HG02938 (cell line): ENCODE measurements at regions not wholly inside any gene's neighbourhood (a gene's known extent, or its start where the extent isn't known, plus 50 kb on each side); places are given as distances from the start of the nearest gene placed in this dataset.

Source experiments
- ATAC-seq: cut with Tn5 transposase; IDR thresholded peaks from one replicate; pipeline ENCODE4 v1.9.1; 2021; ENCODE audit warnings: mild to moderate bottlenecking, moderate library complexity; ENCODE audit not compliant: unreplicated experiment

GRCh38 chr17:69819316-69820087, 255.5 kb upstream of the KCNJ16 start:
- no peak for ATAC-seq

- no peak for ATAC-seq
Measured at GRCh38 chr17:69820876-69821473, 254.1 kb upstream of the KCNJ16 start.

- no peak for ATAC-seq
Measured at GRCh38 chr17:69822314-69822875, 252.6 kb upstream of the KCNJ16 start.

DNA sequence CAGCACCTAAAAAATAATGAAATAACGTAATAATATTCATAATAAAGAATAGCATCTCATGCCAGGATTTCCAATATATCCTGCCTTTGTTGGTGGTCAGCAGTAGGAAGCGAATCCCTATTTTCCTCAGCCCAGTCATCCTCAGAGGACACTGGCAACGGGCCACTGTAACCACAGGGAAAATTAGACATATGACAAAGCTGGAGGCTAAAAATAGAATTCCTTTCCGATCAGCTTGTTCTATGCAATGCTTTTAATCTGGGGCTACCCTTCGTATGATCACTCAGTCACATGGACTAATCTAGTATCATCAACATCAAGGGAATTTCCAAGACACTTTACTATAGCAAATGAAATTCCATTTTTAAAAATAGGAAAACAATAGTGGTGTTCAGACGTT, 246.9 kb upstream of the KCNJ16 start:
- no peak for ATAC-seq

- ATAC-seq, result no peak
Measured at GRCh38 chr17:69834494-69834893, 240.5 kb upstream of the KCNJ16 start.

DNA sequence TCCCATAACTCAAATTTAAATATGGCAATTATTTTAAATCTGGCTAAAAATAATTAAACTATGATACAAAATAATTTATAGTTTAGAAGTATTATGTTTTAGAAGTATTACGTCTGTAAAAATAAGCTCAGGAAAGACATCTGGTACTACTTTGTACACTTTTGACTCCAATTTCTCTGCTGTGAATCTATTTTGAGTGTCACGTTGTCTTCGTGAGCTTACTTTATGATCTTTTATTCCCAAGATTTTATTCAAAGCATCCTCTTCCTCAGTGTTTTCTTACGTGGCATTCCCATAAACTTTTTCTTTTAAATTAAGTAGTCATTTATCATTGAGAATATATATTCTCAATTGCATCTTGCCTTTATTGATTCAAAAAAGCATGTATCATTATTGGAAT, 223.3 kb upstream of the KCNJ16 start:
- no peak for ATAC-seq

- ATAC-seq, result no peak
Measured at GRCh38 chr17:69853541-69854224, 221.3 kb upstream of the KCNJ16 start.

DNA sequence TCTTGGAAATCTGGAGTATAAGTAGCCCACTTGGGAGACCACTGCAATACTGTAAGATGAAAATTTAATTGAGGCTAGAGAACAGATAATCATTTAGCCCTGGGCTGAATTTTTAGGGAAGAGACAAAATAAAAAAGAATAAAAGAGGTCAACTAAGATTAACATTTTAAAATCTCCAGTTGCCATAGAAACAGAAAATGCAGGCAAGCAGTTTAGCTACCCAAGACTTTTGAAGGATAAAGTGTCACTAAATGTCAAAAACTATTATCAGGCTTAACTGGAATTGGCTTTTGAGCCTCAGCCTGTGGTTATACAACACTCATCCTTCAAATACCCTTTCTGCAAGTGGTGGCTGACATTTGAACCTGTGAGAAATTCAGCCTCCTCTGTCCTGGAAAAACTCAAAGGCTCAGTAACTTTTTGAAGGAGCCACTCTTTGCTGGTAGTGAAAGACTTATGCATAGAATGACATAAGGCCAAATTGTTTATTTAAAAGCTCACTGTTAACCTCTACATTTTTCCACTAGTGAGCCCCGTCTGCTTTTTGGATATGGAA, 220.7 kb upstream of the KCNJ16 start:
- no peak for ATAC-seq

DNA sequence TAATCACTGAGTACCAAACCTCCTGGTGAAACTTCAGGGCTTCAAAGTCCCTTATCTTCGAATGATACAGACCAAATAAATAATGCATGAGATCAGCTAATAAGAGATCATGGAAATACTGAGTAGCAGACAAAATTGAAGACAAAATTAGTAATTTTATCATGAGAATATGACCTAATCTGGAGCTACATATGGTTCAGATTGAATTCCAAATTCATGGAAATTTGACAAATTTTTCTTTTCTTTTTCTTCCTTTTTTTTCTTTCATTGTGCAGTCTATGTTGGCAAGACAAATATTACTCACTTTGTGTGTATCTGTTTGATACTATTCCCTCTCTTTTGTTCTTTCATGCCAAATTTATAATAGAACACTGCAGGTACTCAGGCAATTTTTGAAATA, 218.1 kb upstream of the KCNJ16 start:
- ATAC-seq, result no peak

DNA sequence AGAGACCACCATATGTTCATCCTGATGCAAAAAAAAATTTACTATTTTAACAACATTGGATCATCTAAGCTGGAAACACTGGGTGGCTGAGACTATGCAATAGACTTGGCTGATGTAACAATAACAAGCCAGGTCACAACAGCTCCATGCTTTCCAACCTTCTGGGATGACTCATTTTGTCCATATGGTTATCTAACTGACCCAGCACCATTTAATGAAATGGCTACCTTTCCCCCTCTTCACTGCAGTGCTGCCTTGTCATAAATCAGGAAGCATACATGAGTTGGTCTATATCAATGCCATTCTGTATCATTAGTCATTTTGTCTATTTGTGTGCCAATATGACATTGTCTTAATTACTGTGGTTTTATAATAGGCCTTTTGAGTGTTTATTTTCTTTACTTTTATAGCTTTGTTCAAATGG, 217.6 kb upstream of the KCNJ16 start:
- no peak for ATAC-seq

- no peak for ATAC-seq
Measured at GRCh38 chr17:69858460-69858859, 216.6 kb upstream of the KCNJ16 start.

DNA sequence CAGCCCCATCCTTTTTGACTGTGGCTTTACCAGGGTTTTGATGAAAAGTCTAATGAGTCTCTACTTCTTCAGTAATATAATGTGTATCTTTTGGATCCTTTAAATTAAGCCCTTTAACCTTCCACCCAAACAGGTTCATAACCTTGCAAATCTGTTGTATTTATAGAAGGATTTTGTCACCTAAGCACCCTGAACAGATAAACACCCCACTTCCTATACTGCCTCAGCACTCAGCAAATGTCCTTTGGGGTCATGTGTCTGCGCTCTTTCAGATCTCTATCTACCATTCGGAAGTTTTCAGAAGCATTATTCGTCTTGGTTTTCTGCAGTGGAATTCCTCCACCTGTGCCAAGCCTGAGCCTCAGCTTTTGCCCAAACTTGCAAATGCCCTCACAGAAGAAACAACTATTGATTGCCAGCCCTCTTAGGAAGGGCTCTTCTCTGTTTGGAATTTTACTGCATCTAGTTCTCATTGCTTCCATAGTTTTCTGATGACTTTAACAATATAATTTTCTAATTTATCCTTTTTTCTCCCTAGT, 214.8 kb upstream of the KCNJ16 start:
- no peak for ATAC-seq

GRCh38 chr17:69864462-69864861, 210.6 kb upstream of the KCNJ16 start:
- no peak for ATAC-seq

DNA sequence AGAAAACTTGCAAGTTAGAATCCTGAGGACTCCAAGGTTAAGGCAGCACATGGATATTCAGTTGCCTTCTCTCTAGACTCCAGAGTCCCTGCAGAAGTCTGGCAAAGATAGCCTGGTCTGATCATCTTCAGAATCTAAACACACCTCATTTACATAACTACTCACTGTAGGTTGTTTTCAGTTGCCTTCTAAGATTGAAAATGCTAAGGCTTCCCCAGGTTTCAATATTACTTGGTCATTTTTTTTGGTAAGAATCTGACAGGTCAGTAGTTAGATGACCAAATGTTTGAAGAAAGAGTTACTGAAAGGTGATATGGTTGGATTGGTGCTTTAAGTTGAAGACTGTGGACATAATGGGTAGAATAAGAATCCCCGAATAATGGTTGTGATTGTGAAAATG, 205.4 kb upstream of the KCNJ16 start:
- ATAC-seq, result peak; percentile 94

GRCh38 chr17:69870091-69870530, 204.9 kb upstream of the KCNJ16 start:
- peak; percentile 58 for ATAC-seq

DNA sequence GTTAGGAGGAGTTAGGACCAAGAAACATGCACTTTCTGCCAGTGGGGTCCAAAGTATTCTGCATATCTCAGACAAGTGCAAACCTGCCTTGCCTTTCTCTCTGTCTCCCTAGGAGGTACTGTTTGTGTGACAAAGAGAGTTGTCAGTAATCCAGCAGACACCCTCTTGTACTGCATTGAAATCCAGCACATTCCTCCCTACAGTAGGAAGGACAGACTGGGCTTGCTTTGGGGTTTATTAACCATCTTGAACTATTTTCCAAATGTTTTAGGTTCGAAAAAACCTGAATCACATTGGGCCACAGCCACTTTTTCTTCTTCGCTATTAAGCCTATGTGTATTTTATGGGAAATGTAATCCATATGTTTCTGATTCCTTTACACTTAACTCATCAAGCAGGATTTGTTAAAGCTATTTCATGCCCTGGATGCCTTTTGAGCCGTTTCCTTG, 204.2 kb upstream of the KCNJ16 start:
- no peak for ATAC-seq

- ATAC-seq, result no peak
Measured at GRCh38 chr17:69871318-69871717, 203.7 kb upstream of the KCNJ16 start.

- ATAC-seq, result no peak
Measured at GRCh38 chr17:69872675-69873262, 202.3 kb upstream of the KCNJ16 start.

GRCh38 chr17:69874175-69874670, 200.8 kb upstream of the KCNJ16 start:
- no peak for ATAC-seq

- no peak for ATAC-seq
Measured at GRCh38 chr17:69876757-69877156, 198.3 kb upstream of the KCNJ16 start.
